NCI-H524 (cell line): ENCODE measurements at regions not wholly inside any gene's neighbourhood (a gene's known extent, or its start where the extent isn't known, plus 50 kb on each side); places are given as distances from the start of the nearest gene placed in this dataset.

Experiments used
- DNase-seq, 2 experiments: peaks; one replicate each; lab custom pipeline; 2025; lab: John Stamatoyannopoulos, UW

DNA sequence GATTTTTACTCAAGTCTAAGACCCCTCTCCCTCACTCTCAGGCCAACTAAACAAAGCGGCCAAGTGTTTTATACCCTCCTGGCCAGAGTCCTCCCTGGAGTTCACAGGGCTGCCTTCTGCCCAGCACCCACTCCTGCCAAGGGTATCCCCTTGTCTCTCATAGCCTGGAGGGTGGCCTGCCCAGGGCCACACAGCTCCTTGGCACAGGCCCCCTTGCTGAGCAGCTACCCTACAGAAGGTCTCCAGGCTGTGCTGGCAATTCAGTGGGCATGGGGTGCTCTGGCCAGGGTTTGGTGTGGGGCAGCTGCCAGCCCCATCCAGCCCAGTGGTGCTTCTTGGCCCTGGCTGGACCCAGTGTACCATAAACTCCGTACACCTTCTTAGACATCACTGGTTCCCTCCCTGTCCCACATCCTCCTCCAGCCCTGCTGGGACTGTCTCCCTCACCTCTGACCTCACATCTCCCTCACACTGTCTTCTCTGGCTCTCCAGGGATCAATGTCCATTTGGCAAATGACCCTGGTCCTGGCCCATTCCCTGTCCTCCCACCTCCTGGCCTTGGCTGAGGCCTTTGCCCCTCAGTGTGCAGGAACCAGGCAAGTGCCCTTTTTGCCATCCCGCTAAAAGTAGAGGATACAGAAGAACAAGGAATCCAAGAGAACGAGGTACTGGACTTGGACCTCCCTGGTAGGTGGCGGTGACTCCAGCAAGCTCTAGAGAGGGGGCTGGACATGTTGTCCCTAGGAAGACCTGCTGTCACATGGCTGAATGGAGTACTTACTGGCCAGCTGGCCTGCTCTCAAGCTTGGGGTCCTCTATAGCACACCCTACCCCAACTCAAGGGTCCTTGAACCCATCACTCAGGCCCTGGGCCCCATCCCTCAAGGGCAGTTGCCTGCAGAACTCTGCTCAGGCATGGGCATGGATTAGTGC lies 50.0 kb upstream of the TRPM1 start:
- DNase-seq: peak in 1 of 2 experiments; percentile 19

DNA sequence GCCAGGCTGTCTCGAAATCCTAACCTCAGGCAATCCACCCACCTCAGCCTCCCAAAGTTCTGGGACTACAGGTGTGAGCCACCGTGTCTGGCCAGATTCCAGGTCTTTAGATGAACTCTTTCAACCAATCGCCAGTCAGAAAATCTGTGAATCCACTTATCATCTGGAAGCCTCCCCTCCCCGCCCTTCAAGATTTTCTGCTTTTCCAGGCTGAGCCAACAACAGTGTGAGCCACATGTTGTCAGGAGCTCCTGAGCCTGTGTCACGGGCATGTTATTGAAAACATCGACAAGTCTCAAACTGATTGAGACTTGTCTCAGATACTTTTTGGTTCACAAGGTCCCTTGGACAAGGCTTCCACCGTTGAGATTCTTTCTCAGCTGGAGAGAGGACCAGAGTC lies 52.0 kb upstream of the TRPM1 start:
- DNase-seq: no peak

DNA sequence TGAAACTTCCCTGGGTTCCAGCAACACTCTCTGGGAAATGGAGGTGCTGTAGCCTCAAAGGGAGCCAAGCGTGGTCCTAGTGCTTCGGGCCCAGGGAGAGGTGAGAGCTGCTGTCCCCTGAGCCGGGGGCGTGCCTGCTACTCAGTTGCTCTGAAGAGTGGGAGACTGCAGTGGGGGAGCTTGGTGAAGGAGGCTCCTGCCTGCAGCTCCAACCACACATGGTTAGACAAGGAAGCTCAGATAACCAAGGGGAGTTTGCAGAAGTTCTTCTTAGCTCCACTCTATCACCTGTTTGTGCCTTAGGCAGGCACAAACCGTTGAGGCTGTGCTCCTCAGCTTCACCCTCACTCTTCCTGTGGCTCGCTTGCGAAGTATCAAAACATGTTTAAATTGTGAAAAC lies 53.6 kb upstream of the TRPM1 start:
- no peak for DNase-seq

DNA sequence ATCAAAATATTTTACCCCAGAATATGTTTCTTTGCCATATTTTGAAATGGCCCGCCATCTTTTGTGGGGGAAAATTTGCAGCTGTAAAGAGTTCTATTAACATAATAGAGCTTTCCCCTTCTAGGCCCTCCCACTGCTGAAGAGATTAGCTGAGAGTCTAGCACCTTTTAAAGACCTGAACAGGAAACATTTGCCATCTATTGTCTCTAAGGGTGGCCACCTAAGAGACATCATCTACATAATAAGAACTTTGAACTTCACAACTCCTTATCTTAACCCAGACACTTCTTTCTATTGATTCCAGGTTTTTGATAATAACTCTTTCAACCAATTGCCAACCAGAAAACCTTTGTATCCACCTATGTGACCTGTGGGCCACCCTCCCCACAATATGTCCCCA lies 54.7 kb upstream of the TRPM1 start:
- DNase-seq: no peak

DNA sequence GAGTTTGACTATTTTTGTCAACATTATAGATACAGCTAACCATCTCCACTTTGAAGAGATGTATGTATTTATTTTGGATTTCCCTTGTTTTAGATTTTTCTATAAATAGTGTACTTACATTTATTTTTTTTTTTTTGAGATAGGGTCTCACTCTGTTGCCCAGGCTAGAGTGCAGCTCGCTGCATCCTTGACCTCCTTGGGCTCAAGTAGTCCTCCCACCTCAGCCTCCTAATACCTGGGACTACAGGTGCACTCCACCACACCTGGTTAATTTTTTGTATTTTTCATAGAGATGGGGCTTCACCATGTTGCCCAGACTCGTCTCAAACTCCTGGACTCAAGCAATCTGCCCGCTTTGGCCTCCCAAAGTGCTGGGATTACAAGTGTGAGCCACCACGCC lies 55.3 kb upstream of the TRPM1 start:
- DNase-seq: no peak

DNA sequence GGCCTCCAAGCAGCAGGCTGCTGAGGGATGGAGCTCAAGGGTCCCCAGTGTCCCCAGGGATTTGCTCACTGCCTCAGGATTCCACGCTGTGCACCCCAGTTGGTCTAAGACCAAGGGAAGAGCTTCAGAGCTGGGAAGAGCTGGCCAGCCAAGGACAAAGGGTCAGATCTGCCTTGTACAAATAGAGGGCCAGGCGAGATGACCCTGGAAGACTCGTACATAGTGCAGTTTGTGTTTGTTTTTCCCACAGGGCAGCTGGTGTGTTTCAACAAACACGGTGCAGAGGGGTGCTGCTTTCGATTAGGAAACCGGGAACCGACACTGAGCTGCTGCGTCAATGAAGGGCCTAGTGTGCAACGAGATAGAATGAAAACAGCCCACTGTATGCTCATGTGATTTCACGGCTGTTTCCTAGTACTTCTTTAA lies 56.1 kb upstream of the TRPM1 start:
- DNase-seq: no peak

DNA sequence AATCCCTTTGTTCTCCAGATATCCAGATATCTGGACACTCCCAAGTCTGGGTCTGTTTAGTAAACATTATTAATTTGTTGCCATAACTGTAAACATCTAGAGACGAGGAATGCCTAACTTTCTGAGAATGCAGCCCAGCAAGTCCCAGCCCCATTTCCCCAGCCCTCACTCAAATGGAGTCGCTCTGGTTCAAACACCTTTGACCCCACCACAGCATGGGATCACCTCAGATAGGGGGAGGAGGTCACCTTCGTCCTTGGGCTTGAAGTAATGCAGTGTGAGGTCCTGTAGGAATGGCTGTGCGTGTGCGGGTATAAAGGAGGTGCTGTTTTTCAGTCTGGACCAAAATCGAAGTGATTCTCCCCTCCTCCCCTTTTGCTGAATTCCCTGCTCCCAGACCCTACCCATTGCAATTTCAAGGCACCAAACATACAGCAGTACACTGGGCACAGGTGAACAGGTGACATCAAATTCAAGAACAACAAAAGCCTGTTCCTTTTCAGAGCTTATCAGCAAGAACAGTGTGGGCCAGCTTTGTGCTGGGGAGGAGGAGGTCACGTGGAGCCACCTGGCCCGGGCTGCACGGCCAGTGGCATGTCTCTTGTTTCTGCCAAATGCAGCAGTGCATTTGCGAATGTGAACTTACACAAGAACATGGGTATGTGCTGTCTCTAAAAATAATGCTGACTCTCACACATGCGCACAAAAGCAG lies 57.5 kb upstream of the TRPM1 start:
- no peak for DNase-seq

DNA sequence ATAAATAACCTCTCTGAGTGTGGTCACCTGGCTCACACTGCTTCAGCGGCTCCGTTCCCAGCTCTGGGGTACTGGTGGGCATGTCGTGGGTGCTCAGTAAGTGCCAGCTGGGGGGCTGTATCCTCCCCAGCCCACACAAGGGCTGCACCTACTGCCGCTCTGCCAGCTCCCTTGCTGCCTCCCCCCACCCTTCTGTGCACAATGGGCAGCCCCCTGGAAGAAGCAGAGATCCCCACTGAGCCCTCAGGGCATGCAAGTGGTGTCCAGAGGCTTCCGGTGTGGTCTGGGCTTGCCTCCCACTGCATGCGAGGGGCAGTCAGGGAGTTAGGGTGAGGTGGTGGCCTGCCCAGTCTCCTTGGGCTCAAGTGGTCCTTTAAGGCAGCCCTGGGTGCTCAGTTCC lies 58.3 kb upstream of the TRPM1 start:
- no peak for DNase-seq

DNA sequence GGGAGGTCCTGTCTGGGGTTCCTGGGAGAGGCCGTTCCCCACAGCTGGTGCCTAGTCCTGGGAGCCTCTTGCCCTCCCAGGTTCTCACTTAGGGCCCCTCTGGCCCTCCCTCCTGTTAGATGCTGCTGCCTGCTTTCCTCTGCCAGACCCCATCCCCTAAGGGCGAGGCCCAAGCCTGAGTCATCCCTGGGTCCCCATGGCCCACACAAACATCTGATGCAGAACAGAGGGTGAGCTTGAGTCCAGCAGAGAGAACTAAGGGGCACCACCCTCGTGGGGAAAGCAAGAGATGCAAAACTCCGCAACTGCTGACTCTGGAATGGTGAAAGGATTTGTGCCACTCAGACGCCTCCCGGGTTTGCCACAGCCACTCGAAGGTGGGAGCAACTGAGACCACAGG lies 58.8 kb upstream of the TRPM1 start:
- DNase-seq: no peak

DNA sequence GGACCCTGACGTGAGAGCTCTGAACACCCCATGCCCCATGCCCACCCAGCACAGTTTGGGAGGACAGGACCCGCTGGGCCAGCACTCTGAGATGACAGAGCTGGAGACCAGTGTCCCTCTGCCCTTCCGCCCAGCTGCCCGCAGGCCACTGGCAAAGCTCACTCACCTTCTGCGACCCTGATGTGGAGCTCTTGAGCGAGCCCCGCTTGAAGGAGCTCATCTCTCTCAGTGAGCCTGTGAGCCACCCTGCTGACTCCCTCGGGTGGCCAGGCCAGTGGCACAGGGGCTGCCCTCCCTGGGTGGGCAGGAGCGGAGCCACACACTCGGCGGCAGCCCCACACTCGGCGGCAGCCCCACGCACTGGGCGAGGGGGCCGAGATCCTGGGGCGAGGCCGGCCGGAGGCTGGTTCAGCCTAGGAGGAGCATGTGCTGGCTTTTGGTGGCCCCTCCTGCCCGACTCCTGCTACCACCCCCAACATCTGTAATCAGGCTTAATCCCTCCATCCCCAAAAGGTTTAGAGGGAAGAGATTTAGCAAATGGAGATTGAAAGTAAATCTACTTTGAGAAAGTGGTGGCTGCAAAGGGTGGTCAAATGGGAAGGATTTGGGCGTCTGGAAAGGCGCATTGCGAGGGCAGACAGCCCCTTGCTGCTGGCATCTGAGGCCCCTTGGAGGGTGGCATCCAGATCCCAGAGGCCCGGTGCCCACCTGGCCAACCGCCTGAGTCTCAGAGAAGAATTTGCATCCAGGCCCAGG lies 59.4 kb upstream of the TRPM1 start:
- DNase-seq: peak in 1 of 2 experiments; percentile 58

DNA sequence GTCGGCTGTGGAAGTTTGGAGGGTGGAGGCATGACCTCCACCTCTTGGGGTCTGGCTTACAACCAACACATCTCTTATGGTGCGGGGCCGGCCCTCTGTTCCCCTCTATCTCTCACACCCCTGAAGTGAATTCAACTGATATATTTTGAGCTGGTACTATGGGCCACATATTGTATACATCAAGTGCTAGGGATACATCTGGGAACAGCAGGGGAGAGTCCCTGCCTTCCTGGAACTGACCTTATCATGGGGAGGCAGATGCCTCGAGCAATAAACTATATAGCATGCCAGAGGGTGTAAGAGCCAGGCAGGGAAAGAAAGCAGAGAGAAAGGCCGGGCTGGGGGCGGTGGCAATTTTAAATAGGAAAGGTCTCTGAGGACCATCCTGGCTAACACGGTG lies 60.4 kb upstream of the TRPM1 start:
- DNase-seq: no peak

DNA sequence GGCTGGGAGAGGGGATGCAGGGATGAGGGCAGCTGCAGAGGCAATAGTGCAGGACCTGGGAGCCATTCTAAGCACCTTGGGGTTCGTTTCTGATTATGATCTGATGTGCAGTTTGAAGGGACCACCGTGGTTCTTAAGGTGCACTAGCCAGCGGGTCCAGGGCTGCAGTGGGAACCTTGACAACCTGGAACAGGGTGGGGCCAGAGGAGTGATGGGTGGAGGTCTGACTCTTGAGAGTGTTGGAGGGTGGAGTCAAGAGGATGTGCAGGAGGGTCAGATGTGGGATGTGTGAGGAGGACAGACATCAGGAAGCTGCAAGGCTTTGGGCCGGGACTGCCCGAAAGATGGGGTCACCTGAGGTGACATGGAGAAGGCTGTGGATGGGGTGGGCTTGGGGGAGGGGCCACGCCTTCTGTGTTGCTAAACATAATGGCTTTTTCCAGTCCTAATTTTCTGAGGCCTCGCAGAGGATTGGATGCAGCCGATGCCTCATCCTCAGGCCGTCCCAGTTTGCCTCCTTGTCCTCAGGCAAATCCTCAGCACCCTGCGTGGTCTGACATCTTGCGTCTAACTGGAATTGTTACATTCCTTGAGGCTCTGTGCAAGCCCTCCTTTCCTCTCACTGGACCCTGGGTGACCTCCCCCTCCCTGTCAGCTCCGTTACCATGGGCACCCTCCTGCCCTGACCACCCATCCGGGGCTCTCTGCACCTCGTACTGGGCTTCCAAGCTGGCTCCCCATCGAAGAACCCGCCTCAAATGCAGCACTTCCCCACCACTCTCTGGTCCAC lies 61.4 kb upstream of the TRPM1 start:
- DNase-seq: no peak

DNA sequence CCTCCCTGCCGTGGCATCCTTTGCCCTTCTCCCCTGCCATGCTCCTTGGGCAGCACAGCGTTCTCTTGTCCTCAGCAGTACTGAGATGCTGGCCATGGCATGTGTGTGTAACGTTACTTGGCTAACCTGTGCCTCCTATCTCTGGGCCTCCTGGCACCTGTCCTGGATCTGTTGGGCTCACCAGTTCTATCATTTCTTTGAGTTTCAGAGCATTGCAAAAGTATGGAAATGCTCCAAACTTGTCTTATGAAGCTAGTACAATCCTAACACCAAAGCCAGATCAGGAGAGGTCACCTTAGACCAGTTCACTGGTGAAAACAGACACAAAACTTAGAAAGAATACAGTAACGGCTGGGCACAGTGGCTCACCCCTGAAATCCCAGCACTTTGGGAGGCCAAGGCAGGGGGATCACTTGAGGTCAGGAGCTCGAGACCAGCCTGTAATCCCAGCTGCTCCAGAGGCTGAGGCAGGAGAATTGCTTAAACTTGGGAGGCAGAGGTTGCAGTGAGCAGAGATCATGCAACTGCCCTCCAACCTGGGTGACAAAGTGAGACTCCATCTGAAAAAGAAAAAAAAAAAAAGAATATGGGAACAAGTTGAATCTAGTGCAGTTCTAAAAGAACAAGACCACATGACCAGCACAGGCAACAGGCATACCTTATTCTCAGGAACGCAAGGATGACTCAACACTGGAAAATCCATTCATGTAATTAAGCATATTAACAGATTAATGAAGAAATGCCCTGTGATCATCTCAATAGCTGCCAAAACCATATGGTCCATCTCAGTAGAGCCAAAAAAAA lies 62.4 kb upstream of the TRPM1 start:
- no peak for DNase-seq

DNA sequence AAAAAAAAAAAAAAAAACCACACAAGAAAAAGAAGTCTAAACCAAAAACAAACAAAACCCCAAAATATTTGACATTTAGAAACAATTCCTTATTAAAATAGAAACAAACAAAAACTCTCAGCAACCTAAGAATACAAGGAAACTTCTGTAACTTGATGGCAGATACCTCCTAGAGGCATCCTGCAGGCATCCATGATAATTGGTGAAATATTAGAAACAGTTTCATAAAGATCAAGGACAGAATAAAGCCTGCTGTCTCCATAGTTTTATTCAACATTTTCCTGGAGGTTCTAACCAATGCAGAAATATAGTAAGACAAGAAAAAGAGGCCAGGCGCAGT lies 63.0 kb upstream of the TRPM1 start:
- no peak for DNase-seq

DNA sequence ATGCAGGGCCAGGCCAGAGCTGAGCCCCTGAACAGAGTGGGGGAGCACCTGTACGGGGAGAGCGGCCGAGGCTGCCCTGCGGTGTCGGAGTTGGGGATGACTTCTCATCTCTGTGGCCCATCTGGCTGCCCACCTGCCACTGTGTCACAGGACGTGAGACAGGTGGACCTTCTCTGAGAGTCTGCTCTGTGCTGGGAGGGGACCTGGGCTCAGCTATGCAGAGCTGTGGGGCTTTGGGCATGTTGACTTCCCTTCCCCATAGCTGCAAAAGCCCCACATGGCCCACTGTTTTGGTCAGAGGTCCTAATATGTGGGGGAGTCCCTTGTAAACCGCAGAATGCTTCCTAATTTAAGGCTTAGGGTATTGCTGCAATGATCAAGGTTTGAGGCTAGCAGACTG lies 68.0 kb upstream of the TRPM1 start:
- peak in 1 of 2 experiments; percentile 26 for DNase-seq

DNA sequence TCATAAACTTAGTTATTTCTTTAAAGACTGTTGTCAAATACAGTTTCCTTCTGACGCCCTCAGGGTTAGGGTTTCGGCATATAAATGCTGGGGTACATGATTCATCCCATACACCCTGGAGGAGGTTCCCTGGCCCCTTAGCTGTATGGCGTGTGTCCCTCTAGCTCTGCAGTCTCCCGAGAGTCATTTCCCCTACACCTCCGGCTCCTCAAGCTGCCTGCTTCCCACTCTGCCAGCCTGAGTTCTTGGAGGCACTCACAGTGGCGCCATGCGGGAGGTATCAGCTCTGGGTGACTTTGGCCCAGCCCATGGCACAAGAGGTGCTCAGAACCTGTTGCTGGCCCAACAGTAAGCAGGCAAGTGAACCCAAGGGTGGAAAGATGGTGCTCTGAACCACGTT lies 70.2 kb upstream of the TRPM1 start:
- no peak for DNase-seq

DNA sequence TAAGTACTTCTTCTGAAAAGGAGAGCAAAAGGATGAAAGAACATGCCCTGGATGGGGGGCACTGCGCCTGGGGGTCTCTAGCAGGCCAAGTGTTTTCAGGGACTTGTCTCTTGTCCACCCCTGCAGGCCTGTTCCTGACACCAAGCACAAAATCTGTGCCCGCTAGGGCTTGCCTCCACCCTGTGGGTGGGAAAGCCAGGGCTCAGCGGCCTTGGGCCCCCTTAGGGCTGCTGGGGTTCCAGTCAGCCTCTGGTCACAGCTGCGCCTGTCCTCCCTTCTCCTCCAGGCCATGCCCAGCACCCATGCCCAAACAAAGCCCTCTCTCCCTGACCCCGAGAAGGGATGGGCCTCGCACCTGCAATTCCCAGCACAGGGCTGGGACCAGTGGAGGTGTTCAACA lies 71.1 kb upstream of the TRPM1 start:
- no peak for DNase-seq

DNA sequence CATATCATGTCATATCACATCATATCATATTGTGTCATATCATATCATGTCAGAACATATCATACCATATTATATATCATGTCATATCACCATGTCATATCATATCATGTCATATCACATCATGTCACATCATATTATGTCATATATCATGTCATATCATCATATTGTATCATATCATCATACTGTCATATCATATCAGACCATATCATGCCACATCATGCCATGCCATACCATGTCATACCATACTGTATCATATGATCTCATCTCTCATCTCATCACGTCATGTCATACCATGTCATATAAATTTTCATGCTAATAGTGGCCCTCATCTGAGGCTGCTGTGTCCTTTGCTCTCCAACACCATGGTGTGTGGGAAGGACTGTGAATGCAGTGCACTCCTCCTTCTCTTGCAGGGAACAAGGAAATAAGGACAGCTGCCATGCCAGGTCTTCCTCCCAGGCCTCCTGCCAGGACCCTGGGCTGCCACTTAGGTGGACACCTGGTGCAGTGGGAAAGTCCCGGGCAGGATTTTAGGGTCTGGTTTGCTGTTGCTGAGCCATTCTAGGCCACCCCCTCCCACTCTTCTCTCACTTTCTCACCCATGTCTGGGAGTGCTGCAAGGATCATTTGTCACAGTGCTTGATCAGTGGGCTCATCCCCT lies 72.4 kb upstream of the TRPM1 start:
- DNase-seq: no peak

DNA sequence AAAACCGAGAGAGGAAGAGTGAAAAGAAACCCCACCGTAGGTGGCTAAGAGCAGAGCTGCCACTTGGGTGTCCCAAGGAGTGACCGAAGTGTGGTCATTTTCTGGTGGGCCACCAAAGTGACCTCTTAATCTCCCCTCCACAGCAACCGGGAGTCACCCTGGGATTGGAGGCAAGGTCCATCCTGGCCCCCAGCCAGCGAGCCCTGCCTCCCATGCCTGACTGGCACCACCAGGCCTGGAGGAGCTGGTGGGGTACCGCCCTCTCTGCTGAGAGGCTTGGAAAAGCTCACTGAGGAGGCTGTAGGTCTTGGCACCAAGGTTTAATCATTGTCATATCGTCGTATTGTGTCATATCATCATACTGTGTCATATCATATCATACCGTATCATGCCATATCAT lies 74.0 kb upstream of the TRPM1 start:
- no peak for DNase-seq

DNA sequence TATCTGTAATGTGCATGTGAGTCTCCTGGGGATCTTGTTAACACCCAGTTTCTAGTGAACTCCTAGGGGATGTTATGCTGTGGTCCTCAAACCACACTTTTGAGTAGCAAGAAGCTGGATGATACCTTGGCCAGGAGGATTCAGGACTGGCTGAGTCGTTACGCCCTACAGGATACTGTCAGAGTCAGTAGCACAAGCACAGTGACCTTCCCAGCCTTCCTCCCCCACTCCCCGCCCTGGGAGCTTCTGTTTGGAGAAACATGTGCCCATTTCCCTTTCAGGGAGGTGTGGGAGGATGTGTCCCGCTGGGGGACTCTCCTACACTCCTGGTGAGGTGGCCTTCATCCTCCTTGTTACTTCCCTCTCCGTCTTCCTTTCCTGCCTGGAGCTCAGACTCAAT lies 76.4 kb upstream of the TRPM1 start:
- no peak for DNase-seq

DNA sequence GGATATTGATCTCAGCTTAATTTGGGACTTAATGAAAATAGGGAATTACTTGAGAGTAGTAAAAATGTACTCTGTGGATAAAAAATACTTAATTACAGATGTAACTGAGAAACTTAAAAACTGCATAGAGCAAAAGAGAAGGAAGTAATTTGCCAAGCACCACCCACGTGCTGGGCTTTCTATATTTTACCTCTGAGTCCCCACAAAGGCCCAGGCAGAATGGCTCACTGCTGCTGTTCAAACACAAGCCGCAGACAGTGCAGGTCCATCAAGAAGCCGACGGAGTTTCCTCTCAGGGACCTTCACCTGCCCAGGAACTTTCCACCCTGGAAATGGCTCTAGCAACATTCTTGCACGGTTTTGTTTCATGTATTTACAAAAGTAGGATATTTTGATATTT lies 77.2 kb upstream of the TRPM1 start:
- DNase-seq: no peak
